ENCODE measurements at regions not wholly inside any gene's neighbourhood (a gene's known extent, or its start where the extent isn't known, plus 50 kb on each side); places are given as distances from the start of the nearest gene placed in this dataset.

DNA sequence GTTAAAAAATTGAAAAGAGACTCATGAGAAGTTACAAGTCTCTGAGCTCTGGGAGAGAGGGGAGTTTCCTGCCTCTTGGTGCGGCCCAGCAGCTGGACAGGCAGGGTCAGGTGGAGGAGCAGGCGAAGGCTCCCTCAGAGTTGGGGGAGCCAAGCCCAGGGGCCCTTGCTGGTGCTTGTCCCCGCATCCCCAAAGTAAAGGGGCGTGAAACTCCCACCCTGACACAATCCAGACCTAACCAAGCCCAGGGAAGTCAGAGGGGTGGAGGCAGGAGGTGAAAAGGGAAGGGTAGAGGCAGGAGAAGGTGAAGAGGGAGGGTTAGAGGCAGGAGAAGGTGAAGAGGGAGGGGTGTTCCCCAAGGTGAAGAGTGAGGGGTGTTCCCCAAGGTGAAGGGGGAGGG, 322.8 kb downstream of the GLRX3 start:
- H3K4me1 Mint-ChIP-seq (ENCODE audit: low read depth): no peaks in the 10 kb centered on the region
- no peaks in the 10 kb centered on the region for H3K9me3 Mint-ChIP-seq
- intact Hi-C loops (cut with micrococcal nuclease): no loop called here
- no peak overlapping the region for H3K4me3 Mint-ChIP-seq
- H3K27me3 Mint-ChIP-seq (ENCODE audit: low read depth): peaks cover 5% of the 10 kb centered on the region
- H3K36me3 Mint-ChIP-seq (ENCODE audit: low read depth): no peaks in the 10 kb centered on the region
- DNase-seq: no peak
- H3K27ac Mint-ChIP-seq: no peak overlapping the region
- CTCF ChIA-PET: no interaction called here

- H3K27me3 Mint-ChIP-seq (ENCODE audit: low read depth): peaks cover 5% of the 10 kb centered on the region
- H3K9me3 Mint-ChIP-seq: no peaks in the 10 kb centered on the region
- no peak overlapping the region for H3K27ac Mint-ChIP-seq
- no peaks in the 10 kb centered on the region for H3K36me3 Mint-ChIP-seq (ENCODE audit: low read depth)
- intact Hi-C loops (cut with micrococcal nuclease): no loop called here
- no peaks in the 10 kb centered on the region for H3K4me1 Mint-ChIP-seq (ENCODE audit: low read depth)
- no peak overlapping the region for H3K4me3 Mint-ChIP-seq
- CTCF ChIA-PET: no interaction called here
- DNase-seq: no peak
These were observed 323.8 kb downstream of the GLRX3 start for GRCh38 chr10:130459851-130460490.

GRCh38 chr10:130461631-130462030, 325.4 kb downstream of the GLRX3 start:
- peaks cover 2% of the 10 kb centered on the region for H3K9me3 Mint-ChIP-seq
- H3K27ac Mint-ChIP-seq: no peak overlapping the region
- H3K27me3 Mint-ChIP-seq (ENCODE audit: low read depth): no peaks in the 10 kb centered on the region
- no peak for DNase-seq
- no peaks in the 10 kb centered on the region for H3K4me1 Mint-ChIP-seq (ENCODE audit: low read depth)
- no peak overlapping the region for H3K4me3 Mint-ChIP-seq
- intact Hi-C loops (cut with micrococcal nuclease): no loop called here
- CTCF ChIA-PET: no interaction called here
- H3K36me3 Mint-ChIP-seq (ENCODE audit: low read depth): no peaks in the 10 kb centered on the region

- H3K9me3 Mint-ChIP-seq: peaks cover 8% of the 10 kb centered on the region
- no peak overlapping the region for H3K4me3 Mint-ChIP-seq
- intact Hi-C loops (cut with micrococcal nuclease): no loop called here
- no peaks in the 10 kb centered on the region for H3K4me1 Mint-ChIP-seq (ENCODE audit: low read depth)
- no peaks in the 10 kb centered on the region for H3K36me3 Mint-ChIP-seq (ENCODE audit: low read depth)
- H3K27ac Mint-ChIP-seq: no peak overlapping the region
- CTCF ChIA-PET: no interaction called here
- DNase-seq: no peak
- no peaks in the 10 kb centered on the region for H3K27me3 Mint-ChIP-seq (ENCODE audit: low read depth)
These were observed 327.1 kb downstream of the GLRX3 start for GRCh38 chr10:130463104-130463875.

- no peak for DNase-seq
- peaks cover 10% of the 10 kb centered on the region for H3K9me3 Mint-ChIP-seq
- H3K36me3 Mint-ChIP-seq (ENCODE audit: low read depth): no peaks in the 10 kb centered on the region
- no peak overlapping the region for H3K4me3 Mint-ChIP-seq
- no peak overlapping the region for H3K27ac Mint-ChIP-seq
- intact Hi-C loops (cut with micrococcal nuclease): no loop called here
- H3K4me1 Mint-ChIP-seq (ENCODE audit: low read depth): no peaks in the 10 kb centered on the region
- H3K27me3 Mint-ChIP-seq (ENCODE audit: low read depth): no peaks in the 10 kb centered on the region
- CTCF ChIA-PET: no interaction called here
These were observed 327.7 kb downstream of the GLRX3 start for GRCh38 chr10:130463876-130464364.

DNA sequence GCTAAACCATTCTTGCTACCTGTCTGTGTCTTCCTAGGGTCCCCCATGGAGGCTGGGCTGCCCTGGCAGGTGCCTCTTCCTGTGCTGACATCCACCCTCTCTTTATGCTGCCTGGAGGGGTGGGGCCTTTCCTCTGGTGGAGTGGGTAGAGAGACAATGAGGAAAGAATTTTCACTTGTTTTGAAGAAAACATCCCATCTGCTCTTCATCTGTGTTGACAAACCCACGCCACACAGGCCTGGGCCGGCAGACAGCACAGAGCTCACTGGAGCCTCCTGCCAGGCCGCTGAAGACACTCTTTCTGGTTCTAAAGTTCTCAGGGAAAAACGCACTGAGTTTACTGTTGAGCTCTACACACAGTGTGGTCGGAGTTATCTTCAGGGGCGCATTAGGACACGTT, 328.2 kb downstream of the GLRX3 start:
- Mint-ChIP-seq H3K27ac (no peak overlapping the region), H3K4me1 (ENCODE audit: low read depth) (no peaks in the 10 kb centered on the region), H3K36me3 (ENCODE audit: low read depth) (no peaks in the 10 kb centered on the region), H3K9me3 (peaks cover 15% of the 10 kb centered on the region), H3K4me3 (no peak overlapping the region), H3K27me3 (ENCODE audit: low read depth) (no peaks in the 10 kb centered on the region)
- no peak for DNase-seq
- CTCF ChIA-PET: no interaction called here
- intact Hi-C loops (cut with micrococcal nuclease): no loop called here

DNA sequence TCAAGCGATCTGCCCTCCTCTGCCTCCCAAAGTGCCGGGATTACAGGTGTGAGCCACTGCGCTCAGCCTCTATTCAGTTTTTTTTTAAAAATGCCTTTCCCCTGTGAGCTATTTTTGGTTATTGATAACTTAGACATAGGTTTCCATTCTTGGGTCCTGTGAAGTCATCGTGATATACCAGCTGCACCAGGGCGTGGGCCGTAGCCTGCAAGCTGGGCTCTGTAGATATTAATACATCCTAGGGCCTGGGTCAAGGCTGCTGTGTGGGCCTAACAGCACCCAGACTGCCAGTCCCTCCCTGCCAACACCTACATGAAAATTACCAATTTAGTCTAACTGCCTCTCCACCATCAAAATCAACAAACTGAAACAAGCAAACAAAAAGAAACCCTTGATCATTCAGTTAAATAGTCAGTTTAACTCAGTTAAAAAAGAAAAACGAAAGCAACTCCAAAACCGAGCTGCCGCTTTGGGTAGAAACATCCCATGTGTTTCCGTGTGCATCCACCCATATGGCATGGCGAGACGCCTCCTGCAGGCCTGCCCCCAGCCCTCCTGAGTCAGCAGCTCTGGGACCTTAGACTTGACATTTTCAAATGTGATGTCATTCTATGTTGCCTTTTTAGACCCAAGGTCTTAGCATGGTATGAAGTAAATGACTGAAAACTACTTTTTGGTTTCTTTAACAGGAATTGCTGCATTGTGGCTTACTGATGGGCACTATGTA, 330.2 kb downstream of the GLRX3 start:
- no peak for DNase-seq
- Mint-ChIP-seq H3K9me3 (peaks cover 16% of the 10 kb centered on the region), H3K27me3 (ENCODE audit: low read depth) (no peaks in the 10 kb centered on the region), H3K36me3 (ENCODE audit: low read depth) (no peaks in the 10 kb centered on the region), H3K4me3 (no peak overlapping the region), H3K4me1 (ENCODE audit: low read depth) (no peaks in the 10 kb centered on the region), H3K27ac (no peak overlapping the region)
- intact Hi-C loops (cut with micrococcal nuclease): no loop called here
- CTCF ChIA-PET: no interaction called here

DNA sequence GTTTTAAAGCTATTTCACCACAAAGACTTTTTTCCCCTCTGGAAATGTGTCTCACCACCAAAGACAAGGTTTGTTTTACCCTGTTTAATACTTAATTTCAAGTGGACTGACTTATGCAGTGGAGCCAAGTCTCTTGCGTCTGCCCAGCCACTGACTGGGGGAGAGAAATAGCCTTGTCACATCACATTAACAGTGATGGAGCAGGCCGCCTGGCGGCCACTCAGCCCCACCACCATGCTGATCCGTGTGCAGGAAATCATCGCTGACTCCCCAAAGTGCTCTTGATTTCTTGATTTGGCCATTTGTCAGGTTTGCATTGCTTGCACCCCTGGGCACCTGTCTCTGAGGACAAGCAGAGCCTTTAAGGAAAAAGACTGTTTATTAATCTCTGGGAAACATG, 334.1 kb downstream of the GLRX3 start:
- CTCF ChIA-PET: no interaction called here

DNA sequence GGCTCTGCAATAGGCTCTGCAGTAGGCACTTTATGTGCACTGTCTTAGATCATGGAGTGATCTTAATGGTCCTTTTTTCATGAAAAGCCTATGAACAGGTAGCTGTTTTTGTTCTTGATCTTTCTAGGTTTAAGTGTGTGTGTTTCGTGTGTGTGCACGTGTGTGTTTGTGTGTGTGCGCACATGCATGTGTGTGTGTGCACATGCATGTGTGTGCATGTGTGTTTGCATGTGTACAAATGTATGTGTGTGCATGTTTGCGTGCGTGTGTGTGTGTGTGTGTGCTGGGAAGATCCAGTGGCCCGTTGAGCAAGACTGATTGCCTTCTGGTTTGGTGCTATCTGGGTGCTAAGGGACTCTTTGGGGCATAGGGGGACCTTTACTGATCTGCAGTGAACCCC, 334.8 kb downstream of the GLRX3 start:
- peaks cover 13% of the 10 kb centered on the region for H3K9me3 Mint-ChIP-seq
- H3K4me1 Mint-ChIP-seq (ENCODE audit: low read depth): no peaks in the 10 kb centered on the region
- no peak for DNase-seq
- no peak overlapping the region for H3K4me3 Mint-ChIP-seq
- H3K27me3 Mint-ChIP-seq (ENCODE audit: low read depth): no peaks in the 10 kb centered on the region
- no peaks in the 10 kb centered on the region for H3K36me3 Mint-ChIP-seq (ENCODE audit: low read depth)
- CTCF ChIA-PET: no interaction called here
- H3K27ac Mint-ChIP-seq: no peak overlapping the region
- intact Hi-C loops (cut with micrococcal nuclease): no loop called here

More for the DNA sequence above, 334.1 kb downstream of the GLRX3 start:
- Mint-ChIP-seq H3K27ac (no peak overlapping the region), H3K27me3 (ENCODE audit: low read depth) (no peaks in the 10 kb centered on the region), H3K9me3 (peaks cover 16% of the 10 kb centered on the region), H3K4me1 (ENCODE audit: low read depth) (no peaks in the 10 kb centered on the region), H3K36me3 (ENCODE audit: low read depth) (no peaks in the 10 kb centered on the region), H3K4me3 (no peak overlapping the region)
- DNase-seq: no peak
- intact Hi-C loops (cut with micrococcal nuclease): no loop called here

DNA sequence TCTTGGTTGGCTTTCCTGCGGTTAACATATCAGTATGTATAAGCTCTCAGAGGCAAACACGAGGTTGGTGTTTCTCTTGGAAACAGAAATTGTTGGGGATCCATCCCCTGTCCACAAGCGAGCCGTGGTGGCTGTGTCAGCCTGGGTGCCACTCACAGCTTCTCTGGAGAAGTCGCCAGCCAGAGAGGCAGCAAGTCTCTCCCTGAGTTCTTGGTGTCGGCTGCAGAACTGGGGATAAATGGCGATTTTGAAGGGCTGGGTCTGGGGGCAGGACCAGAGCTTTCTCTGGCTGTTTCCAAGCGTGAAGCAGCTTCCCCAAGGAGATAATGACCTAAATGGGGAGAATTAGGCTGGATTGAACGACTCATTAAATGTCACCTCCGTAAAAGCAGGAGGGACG, 335.3 kb downstream of the GLRX3 start:
- CTCF ChIA-PET: no interaction called here
- no peak overlapping the region for H3K4me3 Mint-ChIP-seq
- no peaks in the 10 kb centered on the region for H3K4me1 Mint-ChIP-seq (ENCODE audit: low read depth)
- no peaks in the 10 kb centered on the region for H3K36me3 Mint-ChIP-seq (ENCODE audit: low read depth)
- H3K9me3 Mint-ChIP-seq: peaks cover 13% of the 10 kb centered on the region
- H3K27me3 Mint-ChIP-seq (ENCODE audit: low read depth): no peaks in the 10 kb centered on the region
- no peak for DNase-seq
- intact Hi-C loops (cut with micrococcal nuclease): no loop called here
- H3K27ac Mint-ChIP-seq: no peak overlapping the region

DNA sequence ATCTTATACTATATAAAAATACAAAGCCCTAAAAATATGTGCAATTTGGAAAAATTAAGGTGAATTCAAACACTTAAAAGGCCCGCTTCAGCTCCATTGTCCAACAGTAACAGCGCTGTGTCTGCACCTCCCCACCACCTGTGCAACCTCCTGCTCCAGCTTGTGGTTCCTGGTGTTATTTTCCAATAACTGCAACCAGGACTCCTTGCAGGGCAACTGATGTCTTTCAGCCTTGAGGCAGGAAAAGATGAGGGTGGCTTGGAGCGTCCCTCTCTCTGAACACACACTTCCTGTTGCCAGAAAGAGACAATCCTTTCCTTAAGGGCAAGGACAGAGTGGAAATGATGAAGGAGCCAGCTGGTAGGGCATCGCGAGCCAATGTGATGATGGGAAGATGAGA, 336.0 kb downstream of the GLRX3 start:
- no peak for DNase-seq
- Mint-ChIP-seq H3K9me3 (peaks cover 9% of the 10 kb centered on the region), H3K27ac (no peak overlapping the region), H3K27me3 (ENCODE audit: low read depth) (no peaks in the 10 kb centered on the region), H3K36me3 (ENCODE audit: low read depth) (no peaks in the 10 kb centered on the region), H3K4me1 (ENCODE audit: low read depth) (no peaks in the 10 kb centered on the region), H3K4me3 (no peak overlapping the region)
- CTCF ChIA-PET: no interaction called here
- intact Hi-C loops (cut with micrococcal nuclease): no loop called here

GRCh38 chr10:130474591-130474990, 338.4 kb downstream of the GLRX3 start:
- no peak for DNase-seq
- Mint-ChIP-seq H3K4me1 (ENCODE audit: low read depth) (no peaks in the 10 kb centered on the region), H3K27me3 (ENCODE audit: low read depth) (no peaks in the 10 kb centered on the region), H3K36me3 (ENCODE audit: low read depth) (no peaks in the 10 kb centered on the region), H3K9me3 (no peaks in the 10 kb centered on the region), H3K27ac (no peak overlapping the region), H3K4me3 (no peak overlapping the region)
- intact Hi-C loops (cut with micrococcal nuclease): no loop called here
- CTCF ChIA-PET: no interaction called here

- no peak overlapping the region for H3K27ac Mint-ChIP-seq
- H3K9me3 Mint-ChIP-seq: no peaks in the 10 kb centered on the region
These were observed 341.2 kb downstream of the GLRX3 start for GRCh38 chr10:130477360-130477759.

More at GRCh38 chr10:130477360-130477759, 341.2 kb downstream of the GLRX3 start:
- CTCF ChIA-PET: no interaction called here
- no peak overlapping the region for H3K4me3 Mint-ChIP-seq
- H3K36me3 Mint-ChIP-seq (ENCODE audit: low read depth): no peaks in the 10 kb centered on the region
- DNase-seq: no peak
- no peaks in the 10 kb centered on the region for H3K4me1 Mint-ChIP-seq (ENCODE audit: low read depth)
- H3K27me3 Mint-ChIP-seq (ENCODE audit: low read depth): no peaks in the 10 kb centered on the region
- intact Hi-C loops (cut with micrococcal nuclease): no loop called here
